ENCODE measurements at regions not wholly inside any gene's neighbourhood (a gene's known extent, or its start where the extent isn't known, plus 50 kb on each side); places are given as distances from the start of the nearest gene placed in this dataset.

DNA sequence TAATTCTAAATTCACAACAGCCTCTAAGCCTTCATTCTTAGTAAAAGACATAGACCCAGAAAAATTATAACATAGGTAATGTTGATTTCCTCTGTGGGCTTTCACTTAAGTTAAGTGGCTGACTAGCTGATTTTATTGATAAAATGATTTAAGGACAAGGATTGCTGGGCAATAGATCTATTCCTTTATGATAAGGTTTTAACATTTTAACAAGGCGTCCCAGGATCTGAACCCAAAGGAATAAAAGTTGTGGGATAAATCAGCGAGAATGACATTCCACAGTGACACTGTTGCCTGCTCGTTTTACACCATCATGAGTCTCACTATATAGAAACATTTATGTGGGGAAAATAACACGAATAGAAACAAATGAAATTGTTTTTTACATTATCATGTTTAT is 1151.0 kb downstream of the ZPLD1 start:
- Histone ChIP-seq H3K9me3 (ENCODE audit: severe bottlenecking) (no peaks in the 10 kb centered on the region), H3K4me3 (ENCODE audit: low read depth, low read length) (no peak overlapping the region), H3K27me3 (ENCODE audit: insufficient read depth, low read depth, severe bottlenecking) (no peaks in the 10 kb centered on the region), H3K36me3 (no peaks in the 10 kb centered on the region), H3K27ac (no peak overlapping the region)
- DNase-seq, result no peak
- no peak for TF ChIP-seq CTCF (IDR thresholded peaks at IDR 0.05; ENCODE audit: low read depth, low read length)

DNA sequence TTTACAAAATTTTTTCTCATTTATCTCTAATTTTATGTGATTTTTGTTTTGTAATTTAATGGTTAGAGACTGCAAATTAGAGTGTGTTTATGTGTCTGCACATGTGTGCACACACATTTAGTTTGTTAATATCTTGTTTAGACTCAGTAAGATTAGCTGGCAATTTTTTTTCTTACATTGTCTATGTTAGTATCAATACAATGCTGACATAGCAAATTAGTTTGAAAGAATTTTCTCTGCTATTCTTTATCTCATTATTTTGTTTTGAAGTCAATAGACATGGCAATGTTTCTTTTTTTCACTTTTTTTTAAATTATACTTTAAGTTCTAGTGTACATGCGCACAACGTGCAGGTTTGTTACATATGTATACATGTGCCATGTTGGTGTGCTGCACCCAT is 1155.0 kb downstream of the ZPLD1 start:
- Histone ChIP-seq H3K36me3 (no peaks in the 10 kb centered on the region), H3K9me3 (ENCODE audit: severe bottlenecking) (no peaks in the 10 kb centered on the region), H3K4me3 (ENCODE audit: low read depth, low read length) (no peak overlapping the region), H3K27me3 (ENCODE audit: insufficient read depth, low read depth, severe bottlenecking) (no peaks in the 10 kb centered on the region), H3K27ac (no peak overlapping the region)
- no peak for TF ChIP-seq CTCF (IDR thresholded peaks at IDR 0.05; ENCODE audit: low read depth, low read length)
- no peak for DNase-seq

DNA sequence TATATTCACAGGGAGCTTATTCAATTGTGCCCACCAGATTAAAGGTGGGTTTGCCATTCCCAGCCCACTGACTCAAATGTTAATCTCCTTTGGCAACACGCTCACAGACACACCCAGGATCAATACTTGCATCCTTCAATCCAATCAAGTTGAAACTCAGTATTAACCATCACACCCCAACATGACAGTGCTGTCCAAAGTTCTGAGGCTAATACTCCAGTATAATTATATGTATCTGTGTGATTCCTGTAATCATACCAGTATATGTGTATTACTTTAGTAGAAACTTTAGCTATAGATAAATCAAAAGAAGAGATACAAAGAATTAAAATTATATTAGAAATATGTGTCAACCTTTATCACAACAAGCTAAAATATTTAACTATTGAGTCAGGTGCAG is 1166.0 kb downstream of the ZPLD1 start:
- no peak for TF ChIP-seq CTCF (IDR thresholded peaks at IDR 0.05; ENCODE audit: low read depth, low read length)
- H3K4me3 ChIP-seq (ENCODE audit: low read depth, low read length), result no peak overlapping the region
- no peak for DNase-seq

GRCh38 chr3:103601666-103602065 is 1166.9 kb downstream of the ZPLD1 start:
- TF ChIP-seq CTCF (IDR thresholded peaks at IDR 0.05; ENCODE audit: low read depth, low read length), result no peak
- no peaks in the 10 kb centered on the region for H3K9me3 ChIP-seq (ENCODE audit: severe bottlenecking)
- DNase-seq, result no peak
- H3K4me3 ChIP-seq (ENCODE audit: low read depth, low read length), result no peak overlapping the region
- no peaks in the 10 kb centered on the region for H3K27me3 ChIP-seq (ENCODE audit: insufficient read depth, low read depth, severe bottlenecking)
- no peak overlapping the region for H3K27ac ChIP-seq
- no peaks in the 10 kb centered on the region for H3K36me3 ChIP-seq

More for the DNA sequence above, 1166.0 kb downstream of the ZPLD1 start:
- no peaks in the 10 kb centered on the region for H3K36me3 ChIP-seq
- H3K27ac ChIP-seq, result no peak overlapping the region
- no peaks in the 10 kb centered on the region for H3K27me3 ChIP-seq (ENCODE audit: insufficient read depth, low read depth, severe bottlenecking)
- no peaks in the 10 kb centered on the region for H3K9me3 ChIP-seq (ENCODE audit: severe bottlenecking)

DNA sequence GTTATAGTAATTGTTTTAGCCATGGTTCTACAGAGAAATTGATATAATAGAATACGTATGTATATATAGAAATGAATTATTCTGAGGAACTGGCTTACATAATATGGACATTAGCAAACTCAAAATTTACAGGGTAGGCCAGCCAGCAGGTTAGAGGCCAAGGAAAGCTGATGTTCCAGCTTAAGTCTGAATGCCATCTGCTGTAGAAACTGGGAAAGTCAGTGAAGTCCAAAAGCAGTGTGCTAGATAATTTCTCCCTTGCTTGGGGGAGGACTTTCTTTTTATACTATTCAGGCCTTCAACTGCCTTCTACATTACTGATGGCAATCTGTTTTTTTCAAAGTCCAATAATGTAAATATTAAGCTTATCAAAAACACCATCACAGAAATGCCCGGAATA is 1174.7 kb downstream of the ZPLD1 start:
- H3K9me3 ChIP-seq (ENCODE audit: severe bottlenecking), result no peaks in the 10 kb centered on the region
- no peak overlapping the region for H3K4me3 ChIP-seq (ENCODE audit: low read depth, low read length)
- no peak for DNase-seq
- no peaks in the 10 kb centered on the region for H3K36me3 ChIP-seq
- TF ChIP-seq CTCF (IDR thresholded peaks at IDR 0.05; ENCODE audit: low read depth, low read length), result peak; percentile 42; the same call in 1 of the 2 replicates
- H3K27ac ChIP-seq, result no peak overlapping the region
- H3K27me3 ChIP-seq (ENCODE audit: insufficient read depth, low read depth, severe bottlenecking), result no peaks in the 10 kb centered on the region

DNA sequence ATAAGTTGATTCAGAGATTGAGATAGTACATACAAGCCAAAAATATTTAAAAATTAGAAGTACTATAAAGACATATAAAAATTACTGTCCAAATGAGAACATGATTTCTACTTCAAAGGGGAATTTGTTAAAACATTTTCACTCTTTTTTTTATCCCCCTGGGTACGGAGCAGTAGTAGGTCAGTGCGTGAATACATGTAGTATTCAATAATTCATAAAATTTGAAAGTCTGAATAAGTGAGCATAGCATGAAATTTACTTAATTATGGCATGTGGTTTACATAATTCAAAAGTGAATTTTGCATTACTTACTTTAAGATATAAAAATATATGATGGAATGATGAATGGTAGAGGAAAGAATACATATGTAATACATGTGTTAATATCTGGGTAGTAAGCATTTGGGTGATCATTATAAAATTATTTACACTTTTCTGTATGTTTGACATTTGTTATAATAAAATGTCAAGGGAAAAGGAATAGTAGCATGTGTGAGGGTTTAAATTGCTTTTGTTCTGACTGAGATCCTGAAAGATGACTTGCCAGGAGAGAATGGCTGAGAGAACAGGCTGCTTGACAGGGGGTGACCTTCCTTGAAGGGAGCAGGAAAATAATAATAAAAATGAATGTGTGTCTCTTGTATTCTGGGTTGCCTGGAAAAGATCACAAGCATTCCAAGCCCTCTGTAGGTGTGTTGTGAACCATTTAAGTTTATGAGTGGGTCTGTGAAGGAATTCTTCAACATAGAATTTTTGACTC is 1178.8 kb downstream of the ZPLD1 start:
- no peaks in the 10 kb centered on the region for H3K9me3 ChIP-seq (ENCODE audit: severe bottlenecking)
- H3K27me3 ChIP-seq (ENCODE audit: insufficient read depth, low read depth, severe bottlenecking), result no peaks in the 10 kb centered on the region
- TF ChIP-seq CTCF (IDR thresholded peaks at IDR 0.05; ENCODE audit: low read depth, low read length), result no peak

More for the DNA sequence above, 1178.8 kb downstream of the ZPLD1 start:
- H3K27ac ChIP-seq, result no peak overlapping the region
- DNase-seq, result no peak
- H3K36me3 ChIP-seq, result no peaks in the 10 kb centered on the region
- no peak overlapping the region for H3K4me3 ChIP-seq (ENCODE audit: low read depth, low read length)
